ENCODE measurements at regions not wholly inside any gene's neighbourhood (a gene's known extent, or its start where the extent isn't known, plus 50 kb on each side); places are given as distances from the start of the nearest gene placed in this dataset.

GRCh38 chr12:24020397-24021163 is 71.1 kb upstream of the SOX5 start:
- no peaks in the 10 kb centered on the region for H3K27me3 ChIP-seq (ENCODE audit: insufficient read depth, low read depth, low read length)
- no peaks in the 10 kb centered on the region for H4K20me1 ChIP-seq (ENCODE audit: insufficient read depth)
- no peak overlapping the region for H3K4me2 ChIP-seq (ENCODE audit: low read length)
- H3K9ac ChIP-seq (ENCODE audit: low read length) = no peak overlapping the region
- TF ChIP-seq EZH2 (IDR thresholded peaks at IDR 0.05; ENCODE audit: borderline replicate concordance, insufficient read depth, low read length, poor library complexity, severe bottlenecking) (no peak), POLR2AphosphoS5 (IDR thresholded peaks at IDR 0.05) (no peak), MXI1 (conservative IDR thresholded peaks at IDR 0.05; ENCODE audit: poor library complexity, severe bottlenecking) (no peak), SMC3 (conservative IDR thresholded peaks at IDR 0.05; ENCODE audit: poor library complexity) (no peak), RAD21 (conservative IDR thresholded peaks at IDR 0.05) (no peak), EP300 (conservative IDR thresholded peaks at IDR 0.05; ENCODE audit: poor library complexity, severe bottlenecking) (no peak), REST (IDR thresholded peaks at IDR 0.05; ENCODE audit: borderline replicate concordance) (no peak), CTCF (IDR thresholded peaks at IDR 0.05; ENCODE audit: poor library complexity, severe bottlenecking) (no peak), TAF1 (IDR thresholded peaks at IDR 0.05; ENCODE audit: low read depth) (no peak)
- H3K36me3 ChIP-seq (ENCODE audit: insufficient read depth, low read length) = no peaks in the 10 kb centered on the region
- H3K9me3 ChIP-seq (ENCODE audit: low read length) = no peaks in the 10 kb centered on the region
- H2AFZ ChIP-seq (ENCODE audit: low read depth, low read length) = no peak overlapping the region
- no peak overlapping the region for H3K4me3 ChIP-seq (ENCODE audit: low read length)
- H3K79me2 ChIP-seq (replicated peaks; ENCODE audit: insufficient read depth, low read length) = no peaks in the 10 kb centered on the region
- no peaks in the 10 kb centered on the region for H3F3A ChIP-seq (ENCODE audit: insufficient read depth, low read length, poor library complexity, severe bottlenecking)
- H3K9me2 ChIP-seq (ENCODE audit: insufficient read depth, low read length) = no peaks in the 10 kb centered on the region
- H3K27ac ChIP-seq (ENCODE audit: low read length) = no peak overlapping the region

- TF ChIP-seq MXI1 (conservative IDR thresholded peaks at IDR 0.05; ENCODE audit: poor library complexity, severe bottlenecking) = no peak
- no peak for TF ChIP-seq EZH2 (IDR thresholded peaks at IDR 0.05; ENCODE audit: borderline replicate concordance, insufficient read depth, low read length, poor library complexity, severe bottlenecking)
- no peak for TF ChIP-seq POLR2AphosphoS5 (IDR thresholded peaks at IDR 0.05)
- TF ChIP-seq REST (IDR thresholded peaks at IDR 0.05; ENCODE audit: borderline replicate concordance) = no peak
- TF ChIP-seq SMC3 (conservative IDR thresholded peaks at IDR 0.05; ENCODE audit: poor library complexity) = no peak
- no peak for TF ChIP-seq CTCF (IDR thresholded peaks at IDR 0.05; ENCODE audit: poor library complexity, severe bottlenecking)
- no peak for TF ChIP-seq RAD21 (conservative IDR thresholded peaks at IDR 0.05)
- no peak for TF ChIP-seq TAF1 (IDR thresholded peaks at IDR 0.05; ENCODE audit: low read depth)
- TF ChIP-seq EP300 (conservative IDR thresholded peaks at IDR 0.05; ENCODE audit: poor library complexity, severe bottlenecking) = no peak
- Histone ChIP-seq H3K36me3 (ENCODE audit: insufficient read depth, low read length) (no peaks in the 10 kb centered on the region), H3K9me3 (ENCODE audit: low read length) (no peaks in the 10 kb centered on the region), H4K20me1 (ENCODE audit: insufficient read depth) (no peaks in the 10 kb centered on the region), H3K4me2 (ENCODE audit: low read length) (no peak overlapping the region), H3K79me2 (replicated peaks; ENCODE audit: insufficient read depth, low read length) (no peaks in the 10 kb centered on the region), H3K27ac (ENCODE audit: low read length) (no peak overlapping the region), H3K9me2 (ENCODE audit: insufficient read depth, low read length) (no peaks in the 10 kb centered on the region), H2AFZ (ENCODE audit: low read depth, low read length) (no peak overlapping the region), H3K9ac (ENCODE audit: low read length) (no peak overlapping the region), H3F3A (ENCODE audit: insufficient read depth, low read length, poor library complexity, severe bottlenecking) (no peaks in the 10 kb centered on the region), H3K27me3 (ENCODE audit: insufficient read depth, low read depth, low read length) (no peaks in the 10 kb centered on the region), H3K4me3 (ENCODE audit: low read length) (no peak overlapping the region)
Measured at GRCh38 chr12:24015833-24016160, 66.3 kb upstream of the SOX5 start.
